SH-SY5Y (cell line): ENCODE measurements at regions not wholly inside any gene's neighbourhood (a gene's known extent, or its start where the extent isn't known, plus 50 kb on each side); places are given as distances from the start of the nearest gene placed in this dataset.

Experiments used
- GATA2 ChIP-seq: IDR thresholded peaks from 2 replicates; pipeline ENCODE4 v1.6.1; 2011; ENCODE audit warnings: mild to moderate bottlenecking, low read depth, low read length
- GATA3 ChIP-seq: IDR thresholded peaks from 2 replicates; pipeline ENCODE4 v1.6.1; 2011; ENCODE audit warnings: low read depth, mild to moderate bottlenecking, low read length, moderate library complexity

DNA sequence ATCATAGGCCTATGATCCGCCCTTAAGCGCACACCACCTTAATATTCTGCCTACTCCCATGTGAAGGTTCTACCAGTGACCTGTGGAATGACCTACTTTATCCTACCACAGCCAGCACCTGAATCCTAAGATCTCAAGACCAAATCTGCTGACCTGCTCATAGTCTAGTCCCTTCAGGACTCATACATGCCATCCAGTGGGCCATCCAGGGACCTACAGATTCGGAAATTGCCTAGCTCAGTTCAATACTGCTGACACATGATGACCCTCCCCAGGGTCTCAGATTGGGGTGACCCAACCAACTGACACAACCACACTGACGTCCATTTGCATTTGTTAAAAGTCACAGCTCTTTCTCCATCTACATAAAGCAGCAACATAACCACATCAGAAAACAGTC lies 443.8 kb upstream of the ST8SIA4 start:
- TF ChIP-seq GATA2: no peak
- no peak for TF ChIP-seq GATA3
